ENCODE measurements at regions not wholly inside any gene's neighbourhood (a gene's known extent, or its start where the extent isn't known, plus 50 kb on each side); places are given as distances from the start of the nearest gene placed in this dataset.

DNA sequence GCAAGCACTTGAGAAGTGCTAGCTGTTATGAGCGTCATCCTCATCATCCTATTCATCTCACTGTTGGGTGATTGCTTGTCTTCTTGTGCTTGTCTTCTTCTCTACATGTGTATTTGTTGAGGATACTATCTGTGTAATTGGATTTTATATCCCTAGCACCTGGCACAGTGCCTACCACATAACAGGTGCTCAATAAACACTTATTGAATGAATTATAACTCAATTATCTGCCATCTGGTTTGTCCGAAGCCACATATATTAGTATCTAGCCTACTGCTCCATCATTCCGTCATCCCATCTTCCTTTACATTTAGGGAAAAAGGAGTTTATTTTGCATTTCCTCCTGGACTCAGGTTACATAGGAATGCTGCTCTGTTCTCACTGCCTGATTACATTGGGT, 330.4 kb upstream of the ETAA1 start:
- ChIA-PET CTCF (no interaction called here), POLR2A (ENCODE audit: unreplicated experiment) (no interaction called here)
- no peaks in the 10 kb centered on the region for H3F3A ChIP-seq (ENCODE audit: insufficient read depth, low read depth)
- H3K79me2 ChIP-seq (ENCODE audit: low read depth), result no peaks in the 10 kb centered on the region
- H3K9me3 ChIP-seq (ENCODE audit: insufficient read depth, low read depth), result no peaks in the 10 kb centered on the region
- no peaks in the 10 kb centered on the region for H3K9me2 ChIP-seq (ENCODE audit: insufficient read depth)
- no peak for DNase-seq
- intact Hi-C loops (cut with micrococcal nuclease; ENCODE audit: unreplicated experiment), result no loop called here
- no peaks in the 10 kb centered on the region for H3K36me3 ChIP-seq (ENCODE audit: low read depth)
- no peak for TF ChIP-seq EZH2 (IDR thresholded peaks at IDR 0.05; ENCODE audit: low read depth)
- TF ChIP-seq, protein P1, sequence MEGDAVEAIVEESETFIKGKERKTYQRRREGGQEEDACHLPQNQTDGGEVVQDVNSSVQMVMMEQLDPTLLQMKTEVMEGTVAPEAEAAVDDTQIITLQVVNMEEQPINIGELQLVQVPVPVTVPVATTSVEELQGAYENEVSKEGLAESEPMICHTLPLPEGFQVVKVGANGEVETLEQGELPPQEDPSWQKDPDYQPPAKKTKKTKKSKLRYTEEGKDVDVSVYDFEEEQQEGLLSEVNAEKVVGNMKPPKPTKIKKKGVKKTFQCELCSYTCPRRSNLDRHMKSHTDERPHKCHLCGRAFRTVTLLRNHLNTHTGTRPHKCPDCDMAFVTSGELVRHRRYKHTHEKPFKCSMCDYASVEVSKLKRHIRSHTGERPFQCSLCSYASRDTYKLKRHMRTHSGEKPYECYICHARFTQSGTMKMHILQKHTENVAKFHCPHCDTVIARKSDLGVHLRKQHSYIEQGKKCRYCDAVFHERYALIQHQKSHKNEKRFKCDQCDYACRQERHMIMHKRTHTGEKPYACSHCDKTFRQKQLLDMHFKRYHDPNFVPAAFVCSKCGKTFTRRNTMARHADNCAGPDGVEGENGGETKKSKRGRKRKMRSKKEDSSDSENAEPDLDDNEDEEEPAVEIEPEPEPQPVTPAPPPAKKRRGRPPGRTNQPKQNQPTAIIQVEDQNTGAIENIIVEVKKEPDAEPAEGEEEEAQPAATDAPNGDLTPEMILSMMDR (conservative IDR thresholded peaks at IDR 0.05), result no peak
- H4K20me1 ChIP-seq (ENCODE audit: insufficient read depth), result no peaks in the 10 kb centered on the region
- H3K27ac ChIP-seq, result no peak overlapping the region
- no peaks in the 10 kb centered on the region for H3K27me3 ChIP-seq (ENCODE audit: insufficient read depth, low read depth)
- BruUV-seq (replicated peaks), result no TSS peak
- H3K4me2 ChIP-seq, result no peak overlapping the region
- H3K4me3 ChIP-seq, result no peak overlapping the region
- H2AFZ ChIP-seq, result no peak overlapping the region
- H3K4me1 ChIP-seq (replicated peaks; ENCODE audit: insufficient read depth), result no peaks in the 10 kb centered on the region

DNA sequence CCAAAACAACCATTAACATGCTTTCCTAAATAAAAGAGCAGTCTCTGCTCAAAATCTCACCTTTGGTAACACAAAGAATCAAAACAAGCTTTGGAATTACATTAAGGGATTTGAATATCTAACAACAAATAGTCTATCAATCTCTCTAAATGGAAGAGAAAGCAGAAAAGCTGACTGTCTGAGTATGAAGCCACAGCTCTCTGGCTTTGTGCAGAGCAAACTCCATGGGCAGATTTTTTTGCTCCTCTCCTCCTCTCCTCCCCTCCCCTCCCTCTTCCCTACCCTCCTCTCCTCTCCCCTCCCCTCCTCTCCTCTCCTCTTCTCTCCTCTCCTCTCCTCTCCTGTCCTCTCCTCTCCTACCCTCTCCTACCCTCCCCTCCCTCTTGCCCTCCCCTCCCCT, 329.5 kb upstream of the ETAA1 start:
- Histone ChIP-seq H3K27ac (no peak overlapping the region), H3K4me3 (no peak overlapping the region), H3K4me2 (no peak overlapping the region), H3K9me3 (ENCODE audit: insufficient read depth, low read depth) (no peaks in the 10 kb centered on the region), H3K4me1 (replicated peaks; ENCODE audit: insufficient read depth) (no peaks in the 10 kb centered on the region), H3K79me2 (ENCODE audit: low read depth) (no peaks in the 10 kb centered on the region), H4K20me1 (ENCODE audit: insufficient read depth) (no peaks in the 10 kb centered on the region), H3K27me3 (ENCODE audit: insufficient read depth, low read depth) (no peaks in the 10 kb centered on the region), H3F3A (ENCODE audit: insufficient read depth, low read depth) (no peaks in the 10 kb centered on the region), H2AFZ (no peak overlapping the region), H3K9me2 (ENCODE audit: insufficient read depth) (no peaks in the 10 kb centered on the region), H3K36me3 (ENCODE audit: low read depth) (no peaks in the 10 kb centered on the region)
- TF ChIP-seq, protein P1 (conservative IDR thresholded peaks at IDR 0.05), result no peak
- no peak for TF ChIP-seq EZH2 (IDR thresholded peaks at IDR 0.05; ENCODE audit: low read depth)
- ChIA-PET POLR2A (ENCODE audit: unreplicated experiment) (no interaction called here), CTCF (no interaction called here)
- intact Hi-C loops (cut with micrococcal nuclease; ENCODE audit: unreplicated experiment), result no loop called here
- DNase-seq, result no peak
- BruUV-seq (replicated peaks), result no TSS peak

DNA sequence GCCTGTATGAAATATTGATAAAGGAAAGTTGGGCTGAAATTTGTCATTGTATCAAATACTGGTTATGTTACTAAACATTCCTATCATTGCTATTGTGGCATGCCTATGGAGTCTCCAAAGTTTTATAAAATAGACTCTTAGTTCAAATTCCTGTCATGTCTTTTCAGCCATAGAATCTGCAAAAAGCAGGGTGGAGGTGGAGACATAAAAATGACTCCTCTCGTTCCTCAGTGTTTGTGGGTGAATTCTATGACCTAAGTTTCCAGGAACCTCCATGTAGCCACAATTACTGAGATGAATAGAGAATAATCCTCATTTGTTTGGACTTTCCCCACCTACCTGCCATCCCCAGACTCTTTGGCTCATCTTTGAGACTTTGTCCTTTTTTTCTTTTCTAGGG, 326.3 kb upstream of the ETAA1 start:
- no peak overlapping the region for H3K4me2 ChIP-seq
- no peaks in the 10 kb centered on the region for H3K9me3 ChIP-seq (ENCODE audit: insufficient read depth, low read depth)
- no peak overlapping the region for H3K27ac ChIP-seq
- ChIA-PET POLR2A (ENCODE audit: unreplicated experiment) (no interaction called here), CTCF (no interaction called here)
- no peaks in the 10 kb centered on the region for H4K20me1 ChIP-seq (ENCODE audit: insufficient read depth)
- intact Hi-C loops (cut with micrococcal nuclease; ENCODE audit: unreplicated experiment), result no loop called here
- H3K4me3 ChIP-seq, result no peak overlapping the region
- H3K27me3 ChIP-seq (ENCODE audit: insufficient read depth, low read depth), result no peaks in the 10 kb centered on the region
- H3F3A ChIP-seq (ENCODE audit: insufficient read depth, low read depth), result no peaks in the 10 kb centered on the region
- BruUV-seq (replicated peaks), result no TSS peak
- no peaks in the 10 kb centered on the region for H3K4me1 ChIP-seq (replicated peaks; ENCODE audit: insufficient read depth)
- TF ChIP-seq, protein P1 (conservative IDR thresholded peaks at IDR 0.05), result no peak
- TF ChIP-seq EZH2 (IDR thresholded peaks at IDR 0.05; ENCODE audit: low read depth), result no peak
- no peaks in the 10 kb centered on the region for H3K36me3 ChIP-seq (ENCODE audit: low read depth)
- no peaks in the 10 kb centered on the region for H3K9me2 ChIP-seq (ENCODE audit: insufficient read depth)
- H3K79me2 ChIP-seq (ENCODE audit: low read depth), result no peaks in the 10 kb centered on the region
- H2AFZ ChIP-seq, result no peak overlapping the region
- no peak for DNase-seq
